ENCODE measurements at regions not wholly inside any gene's neighbourhood (a gene's known extent, or its start where the extent isn't known, plus 50 kb on each side); places are given as distances from the start of the nearest gene placed in this dataset.

DNA sequence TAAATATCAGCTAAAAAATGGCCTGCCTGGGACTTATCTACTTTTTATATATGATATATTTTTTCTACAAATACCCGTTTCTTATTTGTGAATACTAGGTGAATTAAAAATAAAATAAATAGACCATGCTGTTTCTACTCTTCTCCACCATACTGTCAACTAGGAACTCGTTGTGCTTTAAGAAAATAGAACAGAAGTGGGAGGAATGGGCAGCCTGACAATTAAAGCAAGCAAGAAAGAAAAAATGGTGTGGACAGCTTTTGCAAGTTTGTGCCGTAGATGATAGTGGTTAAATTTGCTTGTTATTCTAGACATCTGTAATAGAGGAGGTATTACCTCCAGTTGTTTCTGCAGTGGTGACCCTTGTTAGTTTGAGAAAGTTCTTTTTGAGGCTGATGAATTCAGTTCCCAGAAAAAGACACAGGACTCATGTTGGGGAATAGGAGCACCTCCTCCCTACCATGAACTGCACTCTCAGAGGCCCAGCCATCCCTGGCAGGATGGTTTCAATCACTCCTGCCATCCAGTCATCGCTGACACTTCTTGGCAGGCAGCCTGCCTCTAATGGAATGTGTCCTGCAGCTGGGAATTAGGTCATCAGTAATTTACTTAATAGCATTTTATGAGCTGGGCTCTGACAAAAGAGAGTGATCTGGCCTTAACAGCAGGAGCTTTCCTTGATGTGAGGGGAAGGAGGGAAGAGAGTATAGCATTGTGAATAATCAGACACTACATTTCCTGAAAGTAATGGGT is 105.0 kb upstream of the GAP43 start:
- no peak for DNase-seq (ENCODE audit: low read depth)
- TF ChIP-seq, protein P1, sequence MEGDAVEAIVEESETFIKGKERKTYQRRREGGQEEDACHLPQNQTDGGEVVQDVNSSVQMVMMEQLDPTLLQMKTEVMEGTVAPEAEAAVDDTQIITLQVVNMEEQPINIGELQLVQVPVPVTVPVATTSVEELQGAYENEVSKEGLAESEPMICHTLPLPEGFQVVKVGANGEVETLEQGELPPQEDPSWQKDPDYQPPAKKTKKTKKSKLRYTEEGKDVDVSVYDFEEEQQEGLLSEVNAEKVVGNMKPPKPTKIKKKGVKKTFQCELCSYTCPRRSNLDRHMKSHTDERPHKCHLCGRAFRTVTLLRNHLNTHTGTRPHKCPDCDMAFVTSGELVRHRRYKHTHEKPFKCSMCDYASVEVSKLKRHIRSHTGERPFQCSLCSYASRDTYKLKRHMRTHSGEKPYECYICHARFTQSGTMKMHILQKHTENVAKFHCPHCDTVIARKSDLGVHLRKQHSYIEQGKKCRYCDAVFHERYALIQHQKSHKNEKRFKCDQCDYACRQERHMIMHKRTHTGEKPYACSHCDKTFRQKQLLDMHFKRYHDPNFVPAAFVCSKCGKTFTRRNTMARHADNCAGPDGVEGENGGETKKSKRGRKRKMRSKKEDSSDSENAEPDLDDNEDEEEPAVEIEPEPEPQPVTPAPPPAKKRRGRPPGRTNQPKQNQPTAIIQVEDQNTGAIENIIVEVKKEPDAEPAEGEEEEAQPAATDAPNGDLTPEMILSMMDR (IDR thresholded peaks at IDR 0.05; ENCODE audit: insufficient read depth, low read depth, low read length, missing control alignments): no peak
- no peak overlapping the region for H3K4me3 ChIP-seq (ENCODE audit: low read depth, low read length)

GRCh38 chr3:115520241-115520640 is 103.1 kb upstream of the GAP43 start:
- DNase-seq (ENCODE audit: low read depth): no peak
- TF ChIP-seq, protein P1 (IDR thresholded peaks at IDR 0.05; ENCODE audit: insufficient read depth, low read depth, low read length, missing control alignments): no peak
- H3K4me3 ChIP-seq (ENCODE audit: low read depth, low read length): no peak overlapping the region

DNA sequence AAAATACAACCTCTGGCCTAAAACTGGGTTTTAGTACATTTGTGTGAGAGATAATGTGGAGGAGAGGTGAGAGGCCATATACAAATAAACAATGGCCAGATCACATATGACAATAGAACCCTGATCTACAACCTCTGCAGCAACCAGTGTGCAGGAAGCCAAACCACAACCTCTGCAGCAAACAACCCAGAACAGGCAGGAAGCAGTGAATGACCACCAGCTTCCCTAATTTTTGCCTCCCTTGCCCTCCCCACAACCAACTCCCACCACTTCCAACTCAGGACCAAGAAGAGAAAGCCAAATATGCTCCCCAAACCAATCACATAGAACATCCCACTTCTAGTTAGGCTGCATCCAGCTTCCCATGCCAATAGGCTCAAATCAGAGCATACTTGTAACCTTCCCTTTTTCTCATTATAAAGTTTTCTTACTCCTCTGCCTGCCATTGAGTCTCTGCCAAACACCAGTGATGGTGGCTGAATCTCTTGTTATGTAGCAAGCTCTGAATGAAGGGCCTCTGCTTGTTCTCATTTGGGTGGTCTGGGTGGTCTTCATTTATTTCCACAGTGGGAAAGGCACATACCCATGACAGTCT is 102.6 kb upstream of the GAP43 start:
- DNase-seq (ENCODE audit: low read depth): no peak

GRCh38 chr3:115523458-115523857 is 99.9 kb upstream of the GAP43 start:
- H3K4me3 ChIP-seq (ENCODE audit: low read depth, low read length): no peak overlapping the region
- no peak for DNase-seq (ENCODE audit: low read depth)
- TF ChIP-seq, protein P1 (IDR thresholded peaks at IDR 0.05; ENCODE audit: insufficient read depth, low read depth, low read length, missing control alignments): no peak

More for the DNA sequence above, 102.6 kb upstream of the GAP43 start:
- TF ChIP-seq, protein P1 (IDR thresholded peaks at IDR 0.05; ENCODE audit: insufficient read depth, low read depth, low read length, missing control alignments): no peak
- H3K4me3 ChIP-seq (ENCODE audit: low read depth, low read length): no peak overlapping the region

DNA sequence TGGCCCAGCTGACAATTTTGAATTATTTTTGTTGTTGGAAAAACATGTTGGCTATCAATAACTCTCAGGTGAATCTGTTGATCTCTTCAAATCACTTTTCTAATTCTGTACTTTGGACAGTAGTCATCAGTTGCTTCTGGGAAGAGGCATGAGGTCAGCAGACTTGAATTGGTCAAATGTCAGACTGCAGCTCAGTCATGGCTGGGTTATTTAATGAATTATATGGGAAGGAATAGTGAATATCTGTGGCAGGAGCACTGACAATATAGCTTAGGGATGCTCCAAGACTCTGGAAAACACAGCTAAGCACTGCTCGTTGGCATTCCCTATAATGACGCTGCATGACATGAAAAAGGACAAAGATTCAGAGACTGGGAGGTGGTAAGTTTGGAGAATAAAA is 98.8 kb upstream of the GAP43 start:
- TF ChIP-seq, protein P1 (IDR thresholded peaks at IDR 0.05; ENCODE audit: insufficient read depth, low read depth, low read length, missing control alignments): no peak
- no peak overlapping the region for H3K4me3 ChIP-seq (ENCODE audit: low read depth, low read length)
- DNase-seq (ENCODE audit: low read depth): no peak

- no peak for DNase-seq (ENCODE audit: low read depth)
These were observed 97.6 kb upstream of the GAP43 start for GRCh38 chr3:115525731-115526130.

More at GRCh38 chr3:115525731-115526130, 97.6 kb upstream of the GAP43 start:
- no peak overlapping the region for H3K4me3 ChIP-seq (ENCODE audit: low read depth, low read length)
- TF ChIP-seq, protein P1 (IDR thresholded peaks at IDR 0.05; ENCODE audit: insufficient read depth, low read depth, low read length, missing control alignments): no peak

Data from GM12865 (cell line).